Posterior cingulate gyrus (tissue), 11 donors: ENCODE measurements at regions not wholly inside any gene's neighbourhood (a gene's known extent, or its start where the extent isn't known, plus 50 kb on each side); places are given as distances from the start of the nearest gene placed in this dataset.

Source experiments
- DNase-seq, 10 donors: peaks; one replicate each; pipeline versions ENCODE4 v3.0.0 to v3.0.0-alpha.2; 2020 to 2021; ENCODE audit warnings: mixed read lengths in 3 of 10
- intact Hi-C: fragments of 100-400 bp; cut with DNase I; formaldehyde crosslinking; loops from one replicate; pipeline ENCODE4 v1.15.1; 2023

DNA sequence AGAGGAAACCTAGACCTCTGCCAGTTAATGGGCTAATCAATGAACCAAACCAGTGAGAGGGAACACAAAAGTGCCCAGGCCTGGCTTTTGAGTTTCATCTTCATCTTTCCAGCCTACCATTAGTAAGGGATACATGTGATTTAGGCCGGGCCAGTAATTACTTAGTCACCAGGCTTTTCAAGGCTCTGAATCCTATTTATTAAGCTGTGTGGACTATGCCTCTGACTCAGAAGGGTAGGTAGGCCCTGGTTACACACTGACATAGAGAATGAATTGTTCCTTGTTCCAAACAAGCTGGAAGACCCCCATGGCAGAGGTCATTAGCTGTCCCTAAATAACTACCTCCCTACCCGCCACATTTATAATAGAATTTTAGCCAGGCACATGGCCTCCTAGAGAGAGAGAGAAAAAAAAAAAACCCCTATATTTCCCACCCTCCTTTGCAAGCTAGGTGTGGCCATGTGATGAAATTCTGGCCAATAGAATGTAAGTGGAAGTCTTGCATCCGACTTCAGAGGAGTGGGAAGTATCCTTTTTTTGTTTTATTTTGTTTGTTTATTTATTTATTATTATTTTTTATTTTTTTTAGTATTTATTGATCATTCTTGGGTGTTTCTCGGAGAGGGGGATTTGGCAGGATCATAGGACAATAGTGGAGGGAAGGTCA, 112.3 kb upstream of the BCOR start:
- intact Hi-C loops = no loop called here
- DNase-seq = no peak

DNA sequence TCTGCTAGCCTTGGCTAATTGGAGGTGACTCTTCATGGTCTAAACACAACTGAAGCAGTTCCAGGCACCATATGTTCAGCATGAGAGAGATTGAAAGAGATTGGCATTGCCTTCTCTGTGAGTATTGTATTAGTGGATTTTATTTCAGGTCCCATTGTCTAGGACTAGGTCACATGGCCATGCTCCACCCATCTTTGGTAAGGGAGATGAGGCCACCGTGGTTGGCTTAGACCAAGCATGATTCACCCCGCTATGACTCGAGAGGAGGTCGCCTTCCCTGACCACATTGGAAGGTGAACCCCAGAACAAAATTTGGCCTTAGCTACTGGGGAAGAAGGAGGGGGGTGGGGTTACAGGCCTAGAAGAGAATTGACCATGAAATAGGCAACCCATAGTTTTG, 109.9 kb upstream of the BCOR start:
- no peak for DNase-seq
- intact Hi-C loops = no loop called here

- intact Hi-C loops = no loop called here
- DNase-seq = no peak
Observed at GRCh38 chrX:40205471-40205870, 107.7 kb upstream of the BCOR start.

GRCh38 chrX:40202456-40202855, 104.7 kb upstream of the BCOR start:
- peak in 1 of 10 donors; percentile 14 for DNase-seq
- intact Hi-C loops = no loop called here

DNA sequence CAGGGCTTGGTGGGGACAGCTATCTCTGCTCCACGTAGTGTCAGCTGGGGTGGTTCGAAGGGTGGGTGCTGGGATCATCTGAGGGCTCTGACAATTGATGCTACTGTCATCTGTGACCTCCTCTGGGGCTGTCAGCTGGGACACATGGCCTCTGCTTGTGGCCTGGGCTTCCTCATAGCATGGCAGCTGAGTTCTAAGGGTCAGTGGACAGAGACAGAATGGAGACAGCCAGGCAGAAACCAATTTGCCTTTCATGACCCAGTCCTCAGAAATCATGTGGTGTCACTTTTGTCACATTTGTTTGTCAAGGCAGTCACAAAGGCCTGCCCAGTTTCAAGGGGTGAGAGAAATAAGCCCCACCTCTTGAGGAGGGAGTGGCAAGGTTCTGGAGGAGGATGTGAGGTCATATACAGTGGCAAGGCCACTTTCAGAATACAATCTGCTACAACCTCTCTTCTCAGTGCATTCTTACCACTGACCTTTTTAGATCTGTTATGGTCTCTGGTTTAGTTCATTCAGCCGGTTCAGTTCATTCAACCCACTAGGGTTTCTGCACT, 103.6 kb upstream of the BCOR start:
- intact Hi-C loops = no loop called here
- DNase-seq = peak in 1 of 10 donors; percentile 53

DNA sequence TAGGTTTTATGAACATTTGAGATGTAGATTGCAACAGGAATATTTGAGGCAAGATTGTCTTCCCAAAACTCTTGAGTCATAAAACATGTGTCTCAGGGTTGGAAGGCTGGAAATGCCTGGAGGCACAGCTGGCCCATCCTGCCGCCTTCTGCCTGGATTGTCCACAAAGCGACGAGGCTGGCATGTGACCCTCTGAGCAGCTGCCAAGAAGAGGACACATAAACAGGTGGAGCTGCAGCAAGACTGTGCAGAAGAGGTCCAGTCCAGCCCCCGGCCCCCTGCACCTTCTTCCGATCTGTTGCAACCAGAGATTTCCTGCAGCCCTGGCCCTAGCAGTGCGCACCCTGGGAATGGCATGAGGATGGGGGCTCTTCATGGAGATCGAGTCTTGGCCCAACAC, 101.9 kb upstream of the BCOR start:
- intact Hi-C loops = no loop called here
- DNase-seq = peak in 1 of 10 donors; percentile 60

GRCh38 chrX:40197071-40197470, 99.3 kb upstream of the BCOR start:
- intact Hi-C loops = no loop called here
- no peak for DNase-seq

- intact Hi-C loops = no loop called here
Observed at GRCh38 chrX:40195368-40195767, 97.6 kb upstream of the BCOR start.

DNA sequence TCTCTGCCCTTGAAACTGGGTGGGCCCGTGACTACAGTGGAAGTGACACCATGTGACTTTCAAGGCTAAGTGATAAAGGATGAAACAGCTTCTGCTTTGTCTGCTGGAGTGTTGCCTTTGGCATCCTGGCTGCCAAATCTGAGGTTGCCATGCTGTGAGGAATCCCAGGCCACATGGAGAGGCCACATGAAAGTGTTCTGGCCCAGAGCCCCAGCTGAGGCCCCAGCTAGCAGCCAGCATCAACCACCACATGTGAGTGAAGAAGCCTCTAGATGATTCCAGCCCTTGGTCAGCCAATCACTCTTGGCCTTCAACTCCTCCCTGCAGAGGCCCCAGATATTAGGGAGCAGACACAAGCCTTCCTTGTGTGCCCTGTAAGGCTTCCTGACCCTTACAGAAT, 94.4 kb upstream of the BCOR start:
- intact Hi-C loops = no loop called here
- DNase-seq = peak in 1 of 10 donors; percentile 20

More at GRCh38 chrX:40195368-40195767, 97.6 kb upstream of the BCOR start:
- no peak for DNase-seq

GRCh38 chrX:40189637-40190036, 91.9 kb upstream of the BCOR start:
- DNase-seq = no peak
- intact Hi-C loops = no loop called here

- no peak for DNase-seq
- intact Hi-C loops = no loop called here
Observed at GRCh38 chrX:40188573-40189417, 91.0 kb upstream of the BCOR start.

GRCh38 chrX:40184968-40185367, 87.2 kb upstream of the BCOR start:
- no peak for DNase-seq
- intact Hi-C loops = no loop called here

DNA sequence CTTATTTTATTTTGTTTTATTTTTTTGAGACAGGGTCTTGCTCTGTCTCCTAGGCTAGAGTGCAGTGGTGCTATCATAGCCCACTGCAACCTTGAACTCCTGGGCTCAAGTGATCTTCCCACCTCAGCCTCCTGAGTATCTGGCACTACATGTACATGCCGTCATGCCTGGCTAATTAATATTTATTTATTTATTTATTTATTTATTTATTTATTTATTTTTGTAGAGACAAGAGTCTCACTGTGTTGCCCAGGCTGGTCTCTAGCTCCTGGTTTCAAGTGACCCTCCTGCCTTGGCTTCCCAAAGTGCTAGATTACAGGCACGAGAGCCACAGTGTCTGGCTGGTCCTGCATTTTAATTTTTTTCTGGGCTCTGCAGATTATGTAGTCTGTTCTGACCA, 84.9 kb upstream of the BCOR start:
- intact Hi-C loops = no loop called here
- DNase-seq = peak in 1 of 10 donors; percentile 18

DNA sequence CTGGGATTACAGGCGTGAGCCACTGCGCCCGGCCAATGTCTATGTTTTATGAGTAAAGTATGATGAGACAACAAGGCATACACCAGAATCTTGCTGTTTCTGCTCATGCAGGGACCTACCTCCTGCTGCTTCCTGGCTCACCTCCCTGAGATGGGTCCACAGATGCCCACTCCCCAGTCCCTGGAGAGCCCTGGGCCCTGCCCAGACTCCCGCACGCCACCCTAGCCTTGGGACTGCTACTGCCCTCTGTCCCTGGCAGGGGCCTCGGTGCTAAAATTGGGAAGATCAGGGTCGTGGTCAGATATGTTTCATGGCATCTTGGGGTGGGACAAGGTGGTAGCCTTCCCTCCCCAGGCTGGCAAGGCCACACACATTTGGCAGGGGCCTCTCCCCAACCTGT, 84.3 kb upstream of the BCOR start:
- DNase-seq = peak in 2 of 10 donors; percentile 56 to 74
- intact Hi-C loops = no loop called here

GRCh38 chrX:40179283-40179682, 81.5 kb upstream of the BCOR start:
- intact Hi-C loops = no loop called here
- peak in 1 of 10 donors; percentile 41 for DNase-seq

DNA sequence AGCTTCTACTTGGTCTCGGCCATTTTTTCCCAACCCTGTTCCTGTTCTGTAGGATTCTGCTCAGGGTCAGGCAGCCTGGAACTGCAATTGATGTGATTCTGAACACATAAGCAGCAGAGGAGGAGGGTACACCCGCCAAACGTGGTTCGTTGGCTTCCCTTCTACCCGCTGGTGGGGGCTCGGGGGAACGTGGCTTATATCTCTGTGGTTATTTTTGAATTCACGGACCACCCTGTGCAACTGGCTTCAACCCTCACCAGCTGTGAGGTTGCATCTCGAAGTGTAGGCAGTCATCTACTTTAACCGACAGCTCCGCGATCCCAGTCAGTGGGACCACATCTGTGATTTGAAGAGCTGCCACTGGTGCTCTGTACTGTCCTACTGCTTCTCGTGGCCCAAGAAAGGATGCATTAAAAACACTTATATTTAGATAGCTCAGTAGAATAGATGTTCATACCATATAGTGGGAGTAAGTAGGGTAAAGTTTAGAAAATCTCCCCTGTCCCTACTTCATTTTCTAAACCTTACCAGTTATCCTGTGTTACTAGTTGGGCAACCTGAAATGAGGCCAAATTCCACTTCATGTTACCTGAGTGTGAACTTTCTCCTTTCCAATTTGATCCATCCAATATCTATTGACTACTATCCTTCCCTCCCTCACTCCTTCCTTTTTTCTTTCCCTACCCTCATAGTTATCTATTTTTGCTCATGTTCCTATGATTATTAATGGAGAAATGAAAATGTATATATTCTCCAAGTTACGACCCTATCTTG, 80.4 kb upstream of the BCOR start:
- DNase-seq = peak in 2 of 10 donors; percentile 24 to 41
- intact Hi-C loops = no loop called here

- DNase-seq = no peak
- intact Hi-C loops = no loop called here
Observed at GRCh38 chrX:40177489-40177888, 79.7 kb upstream of the BCOR start.

- intact Hi-C loops = no loop called here
- peak in 2 of 10 donors; percentile 63 to 85 for DNase-seq
Observed at GRCh38 chrX:40177117-40177430, 79.3 kb upstream of the BCOR start.

DNA sequence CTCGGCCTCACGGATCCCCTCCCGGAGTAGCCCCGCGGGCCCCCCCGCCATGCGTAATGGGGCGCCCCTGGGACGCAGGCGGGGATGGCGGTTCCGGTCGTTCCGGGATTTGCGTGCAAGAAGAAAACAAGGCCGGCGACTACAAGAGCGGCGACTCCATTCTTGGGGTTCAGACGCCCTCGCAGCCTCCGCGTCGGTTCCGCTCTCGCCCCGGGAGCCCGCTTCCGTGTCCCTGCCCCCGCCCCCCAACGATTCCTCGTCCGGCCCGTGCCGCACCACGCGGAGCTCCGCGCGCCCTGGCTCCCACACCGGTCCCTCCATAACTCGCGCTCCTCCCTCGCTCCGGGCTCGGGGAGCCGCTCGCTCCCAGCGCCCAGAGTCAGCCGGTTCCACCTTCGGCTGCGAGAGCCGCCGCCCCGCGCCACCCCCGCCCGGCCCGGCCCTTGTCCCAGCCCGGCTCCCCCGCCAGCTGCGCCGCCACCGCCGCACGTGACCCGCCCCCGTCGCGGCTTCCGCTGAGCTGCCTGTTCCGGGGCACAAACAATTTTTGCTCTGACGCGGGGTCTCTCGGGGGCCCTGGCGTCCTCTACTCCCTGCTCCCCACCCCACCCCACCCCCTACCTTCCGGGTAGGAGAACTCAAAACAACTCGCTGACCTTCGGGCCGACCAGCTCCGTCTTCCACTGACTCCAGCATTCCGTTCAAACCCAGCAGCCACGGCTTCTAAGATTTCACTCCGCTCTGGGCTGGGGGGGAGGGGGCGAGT, 78.8 kb upstream of the BCOR start:
- peak in 8 of 10 donors; percentile 45 to 93 (median 64) for DNase-seq
- intact Hi-C loops = no loop called here
